ENCODE measurements at regions not wholly inside any gene's neighbourhood (a gene's known extent, or its start where the extent isn't known, plus 50 kb on each side); places are given as distances from the start of the nearest gene placed in this dataset.
"Not testable (repeated sequence)": the region's sequence is repeated elsewhere in the genome, so short reads cannot be mapped to it uniquely, and the experiment has no call there.

DNA sequence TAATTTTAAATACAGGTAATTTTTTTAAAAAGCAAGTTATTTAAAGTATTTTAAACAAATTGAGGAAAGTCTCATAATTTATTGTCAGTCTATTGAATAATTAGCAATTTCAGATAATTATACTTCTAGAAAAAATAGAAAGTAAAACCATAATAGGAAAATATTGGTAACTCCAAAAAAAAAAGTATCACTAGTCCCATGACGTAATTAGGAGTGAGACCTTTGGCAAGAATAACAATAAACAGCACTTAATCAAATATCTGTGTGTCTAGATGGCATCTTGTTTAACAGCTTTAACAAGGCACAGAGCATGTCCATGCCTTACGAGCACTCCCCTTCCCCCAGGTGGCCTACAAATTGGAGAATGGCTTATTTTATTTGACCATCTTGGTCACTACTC lies 1683.6 kb upstream of the AGA start:
- Histone ChIP-seq H3K4me3 (ENCODE audit: low read depth, low read length) (no peak overlapping the region), H3K36me3 (ENCODE audit: control insufficient read depth, insufficient read depth, low read length) (no peaks in the 10 kb centered on the region), H3K9me3 (ENCODE audit: control insufficient read depth, insufficient read depth, low read length) (no peaks in the 10 kb centered on the region), H3K9ac (ENCODE audit: low read depth, low read length) (no peak overlapping the region; the same call in 1 of the 2 replicates), H3K4me1 (ENCODE audit: control insufficient read depth, insufficient read depth, low read length) (peaks cover 30% of the 10 kb centered on the region), H3K27me3 (ENCODE audit: control insufficient read depth, insufficient read depth, low read length) (no peaks in the 10 kb centered on the region), H3K27ac (ENCODE audit: low read depth, low read length) (no peak overlapping the region)

DNA sequence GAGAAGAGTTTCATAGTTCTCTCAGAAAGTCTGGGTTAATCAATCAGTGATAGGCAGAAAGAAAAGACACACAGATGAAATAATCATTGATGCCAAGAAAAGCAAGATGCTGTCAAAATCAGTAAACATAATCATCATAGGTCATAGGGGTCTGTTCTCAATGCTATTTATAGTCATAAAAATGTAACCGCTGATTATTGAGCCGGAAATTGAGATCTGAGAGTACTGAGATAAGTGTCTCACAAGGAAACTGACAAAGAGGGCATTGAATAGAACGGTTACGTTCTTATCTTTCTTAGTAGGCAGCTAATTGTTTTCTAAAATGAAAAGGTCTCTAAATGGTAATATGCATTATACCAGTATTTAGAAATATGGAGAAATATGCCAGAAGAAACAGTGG lies 1686.1 kb upstream of the AGA start:
- Histone ChIP-seq H3K4me3 (ENCODE audit: low read depth, low read length) (no peak overlapping the region), H3K36me3 (ENCODE audit: control insufficient read depth, insufficient read depth, low read length) (no peaks in the 10 kb centered on the region), H3K27ac (ENCODE audit: low read depth, low read length) (no peak overlapping the region), H3K4me1 (ENCODE audit: control insufficient read depth, insufficient read depth, low read length) (peaks cover 30% of the 10 kb centered on the region), H3K9ac (ENCODE audit: low read depth, low read length) (no peak overlapping the region), H3K9me3 (ENCODE audit: control insufficient read depth, insufficient read depth, low read length) (no peaks in the 10 kb centered on the region), H3K27me3 (ENCODE audit: control insufficient read depth, insufficient read depth, low read length) (no peaks in the 10 kb centered on the region)

DNA sequence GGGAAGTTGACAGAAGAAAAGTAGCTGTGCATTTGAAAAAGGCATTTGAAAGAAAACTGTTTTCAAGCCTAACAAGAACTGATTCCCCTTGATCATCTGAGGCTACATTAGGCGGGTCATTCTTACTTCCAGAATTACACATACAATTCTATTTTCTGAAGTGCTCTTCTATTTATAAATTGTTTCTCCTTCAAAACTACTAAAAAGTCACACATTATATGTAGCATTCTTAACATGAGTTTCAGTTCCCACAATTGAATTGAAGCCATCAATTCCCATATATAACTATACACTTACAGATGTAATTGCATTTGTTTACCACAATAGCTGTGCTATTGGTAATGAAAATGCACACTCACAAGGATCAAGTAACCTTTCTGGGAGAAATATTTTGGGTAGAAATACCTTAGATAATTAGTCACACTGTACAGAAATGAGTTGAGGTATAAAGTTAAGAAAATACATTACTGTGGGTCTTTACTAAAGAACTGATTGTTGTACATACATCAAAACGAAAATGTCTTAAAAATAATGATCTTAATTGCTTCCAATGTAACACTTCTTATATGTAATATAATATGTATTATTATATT lies 1688.0 kb upstream of the AGA start:
- H3K27me3 ChIP-seq (ENCODE audit: control insufficient read depth, insufficient read depth, low read length): no peaks in the 10 kb centered on the region

DNA sequence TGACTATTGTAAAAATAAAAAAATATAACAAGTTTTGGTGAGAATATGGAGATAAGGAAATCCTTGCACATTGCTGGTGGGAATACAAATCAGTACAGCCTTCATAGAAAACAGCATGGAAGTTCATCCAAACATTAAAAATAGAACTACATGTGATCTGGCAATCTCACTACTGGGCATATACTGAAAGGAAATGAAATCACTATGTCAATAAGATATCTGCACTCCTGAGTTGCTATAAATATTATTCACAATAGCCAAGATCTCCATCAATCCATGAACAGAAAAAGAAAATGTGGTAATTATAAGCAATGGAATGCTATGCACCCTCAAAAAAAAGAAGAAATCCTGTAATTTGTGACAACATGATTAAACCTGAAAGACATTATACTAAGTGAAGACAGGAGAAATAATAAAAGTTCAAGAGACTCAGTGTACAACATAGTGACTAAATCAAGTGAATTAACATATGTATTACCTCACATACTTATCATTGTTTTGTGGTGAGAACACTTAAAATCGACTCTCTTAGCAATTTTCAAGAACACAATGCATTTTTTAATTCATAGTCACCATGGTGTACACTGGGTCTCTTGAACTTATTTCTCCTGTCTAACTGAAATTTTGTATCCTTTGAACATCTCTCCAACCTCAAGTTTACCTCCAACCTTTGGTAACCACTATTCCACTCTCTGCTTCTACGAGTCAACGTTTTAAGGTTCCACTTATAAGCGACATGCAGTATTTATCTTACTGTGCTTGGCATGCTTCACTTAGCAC lies 1703.7 kb upstream of the AGA start:
- Histone ChIP-seq H3K27ac (ENCODE audit: low read depth, low read length) (no peak overlapping the region), H3K9ac (ENCODE audit: low read depth, low read length) (no peak overlapping the region), H3K4me3 (ENCODE audit: low read depth, low read length) (no peak overlapping the region), H3K36me3 (ENCODE audit: control insufficient read depth, insufficient read depth, low read length) (no peaks in the 10 kb centered on the region), H3K9me3 (ENCODE audit: control insufficient read depth, insufficient read depth, low read length) (no peaks in the 10 kb centered on the region), H3K4me1 (ENCODE audit: control insufficient read depth, insufficient read depth, low read length) (peaks cover 12% of the 10 kb centered on the region; the same call in 1 of the 2 replicates), H3K27me3 (ENCODE audit: control insufficient read depth, insufficient read depth, low read length) (no peaks in the 10 kb centered on the region)

More for the DNA sequence above, 1688.0 kb upstream of the AGA start:
- Histone ChIP-seq H3K9me3 (ENCODE audit: control insufficient read depth, insufficient read depth, low read length) (no peaks in the 10 kb centered on the region), H3K36me3 (ENCODE audit: control insufficient read depth, insufficient read depth, low read length) (no peaks in the 10 kb centered on the region), H3K27ac (ENCODE audit: low read depth, low read length) (no peak overlapping the region), H3K4me3 (ENCODE audit: low read depth, low read length) (no peak overlapping the region), H3K9ac (ENCODE audit: low read depth, low read length) (no peak overlapping the region), H3K4me1 (ENCODE audit: control insufficient read depth, insufficient read depth, low read length) (peaks cover 17% of the 10 kb centered on the region)

DNA sequence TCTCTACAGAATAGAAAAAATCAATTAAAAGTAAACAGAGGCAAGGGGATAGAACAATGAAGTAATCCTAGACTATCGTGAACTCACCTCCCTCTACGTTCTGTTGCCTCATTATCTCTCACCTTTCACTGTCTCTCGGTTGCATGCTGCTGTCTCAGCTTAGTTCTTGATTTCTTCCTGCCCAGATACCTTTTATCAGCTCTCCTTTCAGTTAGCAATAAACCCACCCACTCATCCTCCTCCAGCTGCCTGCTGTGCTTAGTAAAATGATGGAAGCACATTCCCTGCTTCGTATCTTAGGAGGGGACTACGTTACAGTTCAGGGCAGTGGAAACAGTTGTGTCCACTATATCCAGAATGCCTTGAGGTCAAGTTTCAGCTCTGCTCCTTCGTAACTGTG lies 1709.5 kb upstream of the AGA start:
- H3K9me3 ChIP-seq (ENCODE audit: control insufficient read depth, insufficient read depth, low read length): no peaks in the 10 kb centered on the region
- H3K4me1 ChIP-seq (ENCODE audit: control insufficient read depth, insufficient read depth, low read length): no peaks in the 10 kb centered on the region
- no peaks in the 10 kb centered on the region for H3K36me3 ChIP-seq (ENCODE audit: control insufficient read depth, insufficient read depth, low read length)
- no peak overlapping the region for H3K4me3 ChIP-seq (ENCODE audit: low read depth, low read length)
- no peak overlapping the region for H3K9ac ChIP-seq (ENCODE audit: low read depth, low read length)
- no peaks in the 10 kb centered on the region for H3K27me3 ChIP-seq (ENCODE audit: control insufficient read depth, insufficient read depth, low read length)
- no peak overlapping the region for H3K27ac ChIP-seq (ENCODE audit: low read depth, low read length)

DNA sequence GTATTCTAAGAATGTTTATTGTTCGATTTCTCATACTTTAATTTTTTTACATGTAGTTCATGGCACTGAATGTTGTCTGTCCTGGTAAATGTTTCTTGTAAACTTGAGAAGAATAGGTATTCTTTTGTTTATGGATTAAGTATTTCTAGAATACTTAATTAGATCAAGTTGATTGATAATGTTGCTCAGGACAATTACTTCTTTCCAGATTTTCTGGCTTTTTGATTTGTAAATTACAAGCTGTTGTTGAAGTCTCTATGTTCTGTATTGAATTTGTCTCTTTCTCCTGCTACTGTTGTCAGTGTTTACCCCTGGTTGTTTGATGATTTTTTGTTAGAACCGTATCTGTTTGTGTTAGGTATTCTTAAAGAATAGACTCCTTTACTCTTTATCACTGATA lies 1720.9 kb upstream of the AGA start:
- Histone ChIP-seq H3K27ac (ENCODE audit: low read depth, low read length) (no peak overlapping the region), H3K4me1 (ENCODE audit: control insufficient read depth, insufficient read depth, low read length) (peaks cover 27% of the 10 kb centered on the region), H3K9me3 (ENCODE audit: control insufficient read depth, insufficient read depth, low read length) (no peaks in the 10 kb centered on the region), H3K27me3 (ENCODE audit: control insufficient read depth, insufficient read depth, low read length) (no peaks in the 10 kb centered on the region), H3K36me3 (ENCODE audit: control insufficient read depth, insufficient read depth, low read length) (peaks cover 12% of the 10 kb centered on the region), H3K9ac (ENCODE audit: low read depth, low read length) (no peak overlapping the region), H3K4me3 (ENCODE audit: low read depth, low read length) (no peak overlapping the region)

DNA sequence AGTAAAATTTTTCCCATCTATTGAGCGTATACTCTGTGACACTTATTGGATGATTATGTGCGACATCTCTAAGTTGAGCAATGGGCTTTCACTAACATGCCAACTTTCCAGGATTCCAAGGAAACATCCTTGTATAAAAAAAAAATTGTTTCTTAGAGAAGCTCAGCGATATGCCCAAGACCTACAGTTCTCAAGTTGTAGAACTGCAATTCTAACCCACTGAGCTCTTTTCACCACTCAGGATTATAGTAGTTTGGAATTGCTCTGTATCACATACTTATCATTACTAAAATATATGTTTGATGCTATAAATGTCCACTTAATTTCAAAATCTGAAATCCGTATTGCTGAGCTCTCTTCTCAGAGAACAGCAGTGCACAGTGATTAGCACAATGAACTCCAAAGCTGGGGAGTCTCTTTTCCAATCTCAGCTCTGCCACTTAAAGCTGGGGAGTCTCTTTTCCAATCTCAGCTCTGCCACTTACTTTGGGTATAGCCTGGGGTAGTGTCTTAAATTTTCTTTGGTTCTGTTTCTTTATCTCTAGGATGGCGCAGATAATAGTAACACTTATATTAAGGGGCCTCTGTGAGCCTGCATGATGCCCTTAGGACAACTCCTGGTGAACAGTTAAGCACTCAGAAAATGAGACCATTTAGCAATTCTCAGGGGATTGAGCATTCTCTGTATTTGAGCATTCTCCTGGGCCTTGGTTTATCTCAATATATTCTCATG lies 1722.2 kb upstream of the AGA start:
- Histone ChIP-seq H3K27me3 (ENCODE audit: control insufficient read depth, insufficient read depth, low read length) (no peaks in the 10 kb centered on the region), H3K4me3 (ENCODE audit: low read depth, low read length) (peak overlapping the region; percentile 60; the same call in 1 of the 2 replicates), H3K4me1 (ENCODE audit: control insufficient read depth, insufficient read depth, low read length) (peaks cover 27% of the 10 kb centered on the region), H3K9me3 (ENCODE audit: control insufficient read depth, insufficient read depth, low read length) (no peaks in the 10 kb centered on the region), H3K27ac (ENCODE audit: low read depth, low read length) (peak overlapping the region; percentile 84), H3K9ac (ENCODE audit: low read depth, low read length) (no peak overlapping the region), H3K36me3 (ENCODE audit: control insufficient read depth, insufficient read depth, low read length) (peaks cover 12% of the 10 kb centered on the region)

DNA sequence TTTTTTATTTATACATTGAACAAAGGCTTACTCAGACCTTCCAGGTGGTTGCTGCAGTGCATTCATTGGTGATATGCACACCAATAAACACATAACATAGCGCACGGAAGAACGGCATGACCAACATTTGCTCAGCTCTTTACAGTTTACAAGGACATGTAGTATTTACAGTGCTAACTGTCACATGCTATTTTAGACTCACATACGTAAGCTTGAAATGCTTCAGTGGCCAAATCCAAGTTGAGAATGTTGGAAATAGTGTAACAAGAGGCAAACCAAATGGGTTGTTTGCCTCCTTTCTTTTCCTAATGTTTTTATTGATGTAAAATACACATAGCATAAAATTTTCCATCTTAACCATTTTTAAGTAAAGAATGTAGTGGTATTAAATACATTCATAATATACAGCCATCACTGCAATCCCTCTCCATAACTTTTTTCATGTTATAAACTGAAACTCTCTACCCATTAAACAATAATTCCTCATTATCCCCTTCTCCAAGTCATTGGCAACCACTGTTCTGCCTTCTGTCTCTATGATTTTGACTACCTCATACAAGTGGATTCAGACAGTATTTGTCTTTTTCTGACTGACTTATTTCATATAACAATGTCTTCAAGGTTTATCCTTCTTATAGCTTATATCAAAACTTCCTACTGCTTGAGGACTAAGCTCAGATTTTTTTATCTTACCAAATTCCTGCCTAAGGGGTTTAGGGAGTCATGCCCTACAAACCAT lies 1722.9 kb upstream of the AGA start:
- Histone ChIP-seq H3K4me1 (ENCODE audit: control insufficient read depth, insufficient read depth, low read length) (peaks cover 27% of the 10 kb centered on the region), H3K36me3 (ENCODE audit: control insufficient read depth, insufficient read depth, low read length) (peaks cover 12% of the 10 kb centered on the region), H3K9me3 (ENCODE audit: control insufficient read depth, insufficient read depth, low read length) (no peaks in the 10 kb centered on the region), H3K9ac (ENCODE audit: low read depth, low read length) (no peak overlapping the region), H3K27me3 (ENCODE audit: control insufficient read depth, insufficient read depth, low read length) (no peaks in the 10 kb centered on the region), H3K4me3 (ENCODE audit: low read depth, low read length) (peak overlapping the region; percentile 60), H3K27ac (ENCODE audit: low read depth, low read length) (peak overlapping the region; percentile 84)

DNA sequence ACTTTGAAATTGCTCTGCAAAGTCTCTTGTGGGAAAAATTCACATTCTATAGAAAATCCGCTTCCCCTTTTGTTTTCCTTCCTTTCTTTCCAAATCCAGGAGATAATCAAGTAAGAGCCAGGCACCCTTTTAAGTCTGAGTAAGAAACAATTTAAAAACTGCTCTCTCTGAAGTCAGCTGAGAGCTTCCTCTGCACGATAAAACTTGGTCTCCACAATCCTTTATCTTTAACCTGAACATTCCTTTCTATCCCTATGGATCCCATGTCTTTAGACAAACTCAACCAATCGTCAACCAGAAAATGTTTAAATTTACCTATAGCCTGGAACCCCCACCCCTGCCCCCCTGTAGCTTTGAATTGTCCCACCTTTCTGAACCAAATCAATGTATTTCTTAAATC lies 1723.6 kb upstream of the AGA start:
- Histone ChIP-seq H3K27me3 (ENCODE audit: control insufficient read depth, insufficient read depth, low read length) (no peaks in the 10 kb centered on the region), H3K9ac (ENCODE audit: low read depth, low read length) (peak overlapping the region; percentile 58), H3K9me3 (ENCODE audit: control insufficient read depth, insufficient read depth, low read length) (no peaks in the 10 kb centered on the region), H3K4me3 (ENCODE audit: low read depth, low read length) (peak overlapping the region; percentile 60), H3K4me1 (ENCODE audit: control insufficient read depth, insufficient read depth, low read length) (peaks cover 31% of the 10 kb centered on the region), H3K36me3 (ENCODE audit: control insufficient read depth, insufficient read depth, low read length) (peaks cover 12% of the 10 kb centered on the region), H3K27ac (ENCODE audit: low read depth, low read length) (peak overlapping the region; percentile 84)

DNA sequence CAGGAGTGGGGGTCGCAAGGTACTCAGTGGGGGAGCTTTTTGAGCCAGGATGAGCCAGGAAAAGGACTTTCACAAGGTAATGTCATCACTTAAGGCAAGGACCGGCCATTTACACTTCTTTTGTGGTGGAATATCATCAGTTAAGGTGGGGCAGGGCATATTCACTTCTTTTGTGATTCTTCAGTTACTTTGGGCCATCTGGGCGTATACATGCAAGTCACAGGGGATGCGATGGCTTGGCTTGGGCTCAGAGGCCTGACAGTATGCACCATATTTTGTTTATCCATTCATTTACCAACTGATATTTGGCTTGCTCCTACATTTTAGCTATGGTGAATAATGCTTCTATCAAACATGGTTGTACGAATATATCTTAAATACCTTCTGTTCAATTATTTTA lies 1728.1 kb upstream of the AGA start:
- H3K27me3 ChIP-seq (ENCODE audit: control insufficient read depth, insufficient read depth, low read length); H3K9me3 ChIP-seq (ENCODE audit: control insufficient read depth, insufficient read depth, low read length): not testable (repeated sequence)
- peaks cover 39% of the 10 kb centered on the region for H3K4me1 ChIP-seq (ENCODE audit: control insufficient read depth, insufficient read depth, low read length)
- H3K36me3 ChIP-seq (ENCODE audit: control insufficient read depth, insufficient read depth, low read length): peaks cover 12% of the 10 kb centered on the region
- peak overlapping the region; percentile 17; the same call in 1 of the 2 replicates for H3K9ac ChIP-seq (ENCODE audit: low read depth, low read length)
- H3K27ac ChIP-seq (ENCODE audit: low read depth, low read length): peak overlapping the region; percentile 90
- H3K4me3 ChIP-seq (ENCODE audit: low read depth, low read length): peak overlapping the region; percentile 44
